ENCODE measurements at regions not wholly inside any gene's neighbourhood (a gene's known extent, or its start where the extent isn't known, plus 50 kb on each side); places are given as distances from the start of the nearest gene placed in this dataset.

- no peaks in the 10 kb centered on the region for H3K27me3 ChIP-seq (ENCODE audit: insufficient read depth, low read length)
- no peaks in the 10 kb centered on the region for H3K4me1 Mint-ChIP-seq (ENCODE audit: low read depth, unreplicated experiment)
- H3K79me2 ChIP-seq (ENCODE audit: insufficient read depth, low read length), result no peaks in the 10 kb centered on the region
Measured at GRCh38 chr2:65870826-65871225, 438.4 kb upstream of the SPRED2 start.

GRCh38 chr2:65869296-65869695 lies 436.9 kb upstream of the SPRED2 start:
- Mint-ChIP-seq H3K27me3 (ENCODE audit: low read depth, unreplicated experiment) (peaks cover 3% of the 10 kb centered on the region), H3K9me3 (ENCODE audit: unreplicated experiment) (no peaks in the 10 kb centered on the region), H3K4me3 (ENCODE audit: unreplicated experiment) (no peak overlapping the region), H3K27ac (ENCODE audit: unreplicated experiment) (no peak overlapping the region), H3K36me3 (ENCODE audit: low read depth, unreplicated experiment) (no peaks in the 10 kb centered on the region), H3K4me1 (ENCODE audit: low read depth, unreplicated experiment) (no peaks in the 10 kb centered on the region)
- Histone ChIP-seq H3K36me3 (ENCODE audit: insufficient read depth, low read length) (no peaks in the 10 kb centered on the region), H3K9me3 (ENCODE audit: insufficient read depth, low read depth, low read length) (no peaks in the 10 kb centered on the region), H3K4me1 (ENCODE audit: insufficient read depth, low read length) (no peaks in the 10 kb centered on the region), H3K27ac (ENCODE audit: low read depth, low read length) (no peak overlapping the region), H3K27me3 (ENCODE audit: insufficient read depth, low read length) (no peaks in the 10 kb centered on the region), H2AFZ (ENCODE audit: low read depth, low read length) (no peak overlapping the region), H3K79me2 (ENCODE audit: insufficient read depth, low read length) (no peaks in the 10 kb centered on the region), H3K4me2 (ENCODE audit: low read length) (no peak overlapping the region), H4K20me1 (ENCODE audit: insufficient read depth, low read length) (no peaks in the 10 kb centered on the region), H3K9ac (ENCODE audit: low read length) (no peak overlapping the region), H3K4me3 (ENCODE audit: insufficient read depth, low read depth, low read length) (no peak overlapping the region)
- no peak for FAIRE-seq
- TF ChIP-seq EZH2 (IDR thresholded peaks at IDR 0.05; ENCODE audit: insufficient read depth, low read length), result no peak
- no peak for TF ChIP-seq CTCF (IDR thresholded peaks at IDR 0.05; ENCODE audit: insufficient read depth, low read depth, low read length)
- no peak for DNase-seq (ENCODE audit: low read depth)

More at GRCh38 chr2:65870826-65871225, 438.4 kb upstream of the SPRED2 start:
- FAIRE-seq (no peak), DNase-seq (ENCODE audit: low read depth) (no peak)
- H2AFZ ChIP-seq (ENCODE audit: low read depth, low read length), result no peak overlapping the region
- H3K9ac ChIP-seq (ENCODE audit: low read length), result no peak overlapping the region
- Mint-ChIP-seq H3K9me3 (ENCODE audit: unreplicated experiment) (no peaks in the 10 kb centered on the region), H3K27ac (ENCODE audit: unreplicated experiment) (no peak overlapping the region), H3K4me3 (ENCODE audit: unreplicated experiment) (no peak overlapping the region), H3K27me3 (ENCODE audit: low read depth, unreplicated experiment) (peaks cover 3% of the 10 kb centered on the region), H3K36me3 (ENCODE audit: low read depth, unreplicated experiment) (no peaks in the 10 kb centered on the region)
- TF ChIP-seq EZH2 (IDR thresholded peaks at IDR 0.05; ENCODE audit: insufficient read depth, low read length) (no peak), CTCF (IDR thresholded peaks at IDR 0.05; ENCODE audit: insufficient read depth, low read depth, low read length) (no peak)
- H3K4me1 ChIP-seq (ENCODE audit: insufficient read depth, low read length), result no peaks in the 10 kb centered on the region
- H3K4me3 ChIP-seq (ENCODE audit: insufficient read depth, low read depth, low read length), result no peak overlapping the region
- H3K4me2 ChIP-seq (ENCODE audit: low read length), result no peak overlapping the region
- H3K27ac ChIP-seq (ENCODE audit: low read depth, low read length), result no peak overlapping the region
- H4K20me1 ChIP-seq (ENCODE audit: insufficient read depth, low read length), result no peaks in the 10 kb centered on the region
- no peaks in the 10 kb centered on the region for H3K9me3 ChIP-seq (ENCODE audit: insufficient read depth, low read depth, low read length)
- H3K36me3 ChIP-seq (ENCODE audit: insufficient read depth, low read length), result no peaks in the 10 kb centered on the region

GRCh38 chr2:65868177-65868576 lies 435.8 kb upstream of the SPRED2 start:
- H3K4me1 ChIP-seq (ENCODE audit: insufficient read depth, low read length), result no peaks in the 10 kb centered on the region
- no peak overlapping the region for H2AFZ ChIP-seq (ENCODE audit: low read depth, low read length)
- Mint-ChIP-seq H3K27me3 (ENCODE audit: low read depth, unreplicated experiment) (peaks cover 3% of the 10 kb centered on the region), H3K36me3 (ENCODE audit: low read depth, unreplicated experiment) (no peaks in the 10 kb centered on the region), H3K9me3 (ENCODE audit: unreplicated experiment) (no peaks in the 10 kb centered on the region), H3K4me3 (ENCODE audit: unreplicated experiment) (no peak overlapping the region), H3K27ac (ENCODE audit: unreplicated experiment) (no peak overlapping the region), H3K4me1 (ENCODE audit: low read depth, unreplicated experiment) (no peaks in the 10 kb centered on the region)
- DNase-seq (ENCODE audit: low read depth), result no peak
- no peaks in the 10 kb centered on the region for H4K20me1 ChIP-seq (ENCODE audit: insufficient read depth, low read length)
- no peak overlapping the region for H3K9ac ChIP-seq (ENCODE audit: low read length)
- no peaks in the 10 kb centered on the region for H3K9me3 ChIP-seq (ENCODE audit: insufficient read depth, low read depth, low read length)
- no peak overlapping the region for H3K4me2 ChIP-seq (ENCODE audit: low read length)
- no peak for FAIRE-seq
- no peak overlapping the region for H3K27ac ChIP-seq (ENCODE audit: low read depth, low read length)
- H3K4me3 ChIP-seq (ENCODE audit: insufficient read depth, low read depth, low read length), result no peak overlapping the region
- TF ChIP-seq EZH2 (IDR thresholded peaks at IDR 0.05; ENCODE audit: insufficient read depth, low read length) (no peak), CTCF (IDR thresholded peaks at IDR 0.05; ENCODE audit: insufficient read depth, low read depth, low read length) (no peak)
- H3K36me3 ChIP-seq (ENCODE audit: insufficient read depth, low read length), result no peaks in the 10 kb centered on the region
- no peaks in the 10 kb centered on the region for H3K79me2 ChIP-seq (ENCODE audit: insufficient read depth, low read length)
- no peaks in the 10 kb centered on the region for H3K27me3 ChIP-seq (ENCODE audit: insufficient read depth, low read length)
